ENCODE measurements at regions not wholly inside any gene's neighbourhood (a gene's known extent, or its start where the extent isn't known, plus 50 kb on each side); places are given as distances from the start of the nearest gene placed in this dataset.
A peak's percentile ranks its signal among the peaks of the same experiment; 100 is the strongest.

DNA sequence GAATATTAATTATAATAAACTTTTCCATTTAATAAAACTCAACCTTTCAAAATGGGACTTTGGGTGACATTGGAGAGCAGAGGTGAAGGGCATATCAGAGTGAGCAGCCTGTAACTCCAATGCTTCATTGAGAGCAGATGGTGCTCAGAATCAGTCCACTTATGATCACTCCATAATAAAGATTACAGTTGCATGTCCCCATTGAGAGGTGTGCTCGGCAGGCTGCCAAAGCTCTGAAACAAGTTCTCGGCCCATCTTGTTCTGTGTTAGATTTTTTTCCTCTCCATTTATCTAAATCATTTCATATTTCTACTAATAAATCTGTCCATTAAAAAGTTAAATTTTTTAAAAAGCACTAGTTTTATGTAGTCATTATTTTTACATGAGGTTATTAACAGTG is 1786.4 kb upstream of the WWC1 start:
- DNase-seq: no peak

GRCh38 chr5:166505544-166505943 is 1785.9 kb upstream of the WWC1 start:
- no peak for DNase-seq

GRCh38 chr5:166507810-166508425 is 1783.5 kb upstream of the WWC1 start:
- no peak for DNase-seq

DNA sequence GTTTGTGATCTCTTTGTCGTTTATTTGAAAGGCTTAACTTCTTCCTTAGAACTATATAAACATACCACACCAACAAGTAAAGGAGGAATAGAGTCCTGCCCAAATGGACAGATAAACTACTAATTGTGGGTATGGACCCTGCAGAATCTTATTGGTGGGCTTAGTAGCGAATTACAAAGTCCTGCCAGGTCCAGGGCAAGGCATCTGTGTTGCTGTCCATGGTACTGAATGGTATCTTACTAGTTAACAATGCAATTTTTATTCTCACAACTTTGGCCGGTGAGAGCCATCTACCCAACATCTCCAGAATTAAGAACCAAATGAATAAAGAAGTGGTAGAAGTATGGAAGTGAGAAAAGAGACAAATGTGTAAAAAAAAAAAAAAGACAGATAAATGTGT is 1782.4 kb upstream of the WWC1 start:
- DNase-seq: peak; percentile 4

- DNase-seq: no peak
These were observed 1773.5 kb upstream of the WWC1 start for GRCh38 chr5:166517976-166518375.

DNA sequence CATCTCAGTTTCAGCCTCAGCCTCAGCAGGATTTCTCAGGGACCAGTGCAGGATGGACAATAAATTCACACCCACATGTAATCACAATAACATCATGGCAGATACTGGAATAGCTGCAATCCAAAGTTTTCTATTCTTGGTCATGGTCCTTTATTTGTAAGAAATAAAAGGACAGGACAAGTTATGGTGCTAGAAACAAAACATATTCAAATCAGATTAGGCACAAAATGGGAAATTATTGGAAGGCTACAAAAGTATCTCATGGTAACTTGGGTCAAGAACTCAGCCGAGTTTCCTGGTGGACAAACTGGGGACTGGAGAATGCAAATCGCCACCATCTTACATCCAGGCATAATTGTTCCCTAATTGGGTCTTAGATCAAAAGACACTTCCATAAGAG is 1768.2 kb upstream of the WWC1 start:
- no peak for DNase-seq

DNA sequence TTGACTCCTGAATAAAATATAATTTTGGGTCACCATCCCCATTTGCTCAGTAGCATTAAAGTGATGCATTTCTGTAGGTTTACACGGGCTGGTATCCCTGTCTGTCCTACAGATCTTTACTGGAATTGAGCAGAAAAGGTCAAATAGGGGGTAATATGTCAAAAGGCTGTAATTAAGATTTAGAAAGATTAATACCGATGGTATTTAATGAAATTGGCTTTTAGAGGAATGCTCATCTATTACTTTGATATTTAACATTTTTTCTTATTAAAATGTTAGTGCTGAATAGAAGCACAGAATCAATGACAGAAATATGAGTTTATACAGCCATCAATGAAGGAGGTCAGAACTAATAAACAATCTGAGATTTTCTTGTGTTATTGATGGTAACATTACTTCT is 1762.2 kb upstream of the WWC1 start:
- DNase-seq: no peak

DNA sequence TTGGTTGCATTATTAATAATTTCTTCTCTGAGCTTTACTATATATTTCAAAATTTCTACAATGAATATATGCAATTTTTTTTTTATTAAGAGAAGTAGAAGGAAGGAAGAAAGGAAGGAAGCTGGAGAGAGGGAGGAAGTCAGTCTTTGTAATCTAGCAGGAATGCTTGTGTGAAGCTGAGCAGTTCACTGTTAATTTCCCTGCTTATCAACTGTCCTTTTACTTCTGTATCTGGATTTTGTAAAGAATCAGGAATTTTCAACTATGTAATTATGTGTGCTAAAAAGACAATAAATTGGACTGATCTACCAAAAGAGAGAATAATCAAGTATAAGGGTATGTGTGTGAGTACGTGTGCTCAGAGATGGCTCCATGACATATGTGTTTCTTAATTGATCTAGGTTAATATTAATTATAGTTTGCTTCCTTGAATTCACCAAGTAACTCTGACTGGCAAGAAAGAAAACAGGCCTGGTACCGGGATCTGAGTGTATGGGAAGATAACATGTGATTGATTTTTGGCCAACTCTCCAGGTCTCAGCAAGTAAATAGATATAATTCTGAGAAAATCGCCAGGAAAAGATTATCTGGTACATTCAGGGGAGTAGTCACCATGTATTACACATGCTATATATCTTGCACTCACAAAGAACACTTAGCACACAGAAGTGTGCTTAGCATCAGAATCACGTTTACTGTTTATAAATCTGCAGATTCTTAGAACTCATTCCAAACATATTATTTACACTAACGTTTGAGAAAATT is 1758.8 kb upstream of the WWC1 start:
- no peak for DNase-seq

DNA sequence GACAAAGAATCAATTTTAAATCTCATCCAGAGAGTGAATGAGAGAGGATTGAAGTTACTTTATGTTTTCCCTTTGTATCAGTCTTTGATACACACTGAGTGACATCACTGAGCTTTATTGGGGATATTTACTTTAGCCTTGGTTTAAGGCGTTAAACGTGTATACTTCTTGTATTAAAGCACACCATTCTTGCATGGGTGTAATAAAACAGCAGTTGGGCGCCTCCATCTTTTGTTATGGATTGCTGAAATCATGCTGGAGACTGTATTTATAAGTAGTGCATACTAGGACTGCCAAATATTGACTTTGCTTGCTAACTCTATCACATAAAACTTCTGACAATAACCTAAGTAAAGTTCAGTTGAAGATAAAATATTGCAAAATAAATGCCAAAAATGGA is 1755.8 kb upstream of the WWC1 start:
- no peak for DNase-seq

GRCh38 chr5:166540156-166540555 is 1751.3 kb upstream of the WWC1 start:
- no peak for DNase-seq

GRCh38 chr5:166551384-166551783 is 1740.1 kb upstream of the WWC1 start:
- no peak for DNase-seq

GRCh38 chr5:166553778-166554177 is 1737.7 kb upstream of the WWC1 start:
- no peak for DNase-seq

- no peak for DNase-seq
These were observed 1729.7 kb upstream of the WWC1 start for GRCh38 chr5:166561759-166562158.

- DNase-seq: no peak
These were observed 1729.2 kb upstream of the WWC1 start for GRCh38 chr5:166562246-166562645.

- DNase-seq: no peak
These were observed 1724.7 kb upstream of the WWC1 start for GRCh38 chr5:166566725-166567124.

DNA sequence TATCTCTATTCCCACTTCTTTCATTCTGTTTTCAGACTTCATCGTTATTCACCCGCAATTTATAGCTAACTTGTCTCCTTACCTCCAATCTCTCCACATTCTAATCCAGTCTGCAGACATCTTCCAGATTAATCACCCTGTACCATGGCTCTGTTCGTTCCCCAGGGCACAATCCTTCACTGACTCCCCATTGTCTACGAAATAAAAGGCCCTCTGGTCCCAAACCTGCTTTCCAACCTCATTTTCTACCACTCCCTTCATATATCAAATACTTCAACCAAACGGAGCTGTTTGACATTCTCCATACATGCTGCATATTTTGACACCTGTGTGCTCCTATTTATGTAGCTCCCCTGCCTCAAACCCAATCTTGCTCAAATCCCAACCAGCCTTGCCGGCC is 1720.6 kb upstream of the WWC1 start:
- DNase-seq: no peak

GRCh38 chr5:166571668-166572067 is 1719.8 kb upstream of the WWC1 start:
- no peak for DNase-seq

GRCh38 chr5:166576323-166576722 is 1715.1 kb upstream of the WWC1 start:
- no peak for DNase-seq

DNA sequence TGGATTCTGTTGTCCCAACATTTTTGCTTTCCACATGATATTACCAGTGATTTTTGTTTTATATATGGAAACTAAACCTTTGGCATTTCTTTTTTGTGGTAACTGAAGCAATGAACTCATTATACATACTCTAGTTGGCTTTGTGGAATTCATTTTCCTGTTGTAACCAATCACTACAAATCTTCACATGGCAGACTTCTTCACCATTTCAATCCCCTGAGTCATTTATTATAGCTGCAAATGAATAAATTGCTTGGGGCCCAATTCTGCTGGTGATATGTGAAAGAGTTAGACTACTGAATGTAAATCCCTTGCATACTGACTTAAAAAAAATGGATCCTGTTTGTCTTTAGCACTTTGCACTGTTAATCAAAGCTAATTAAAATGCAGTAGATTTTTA is 1709.6 kb upstream of the WWC1 start:
- peak; percentile 91 for DNase-seq

DNA sequence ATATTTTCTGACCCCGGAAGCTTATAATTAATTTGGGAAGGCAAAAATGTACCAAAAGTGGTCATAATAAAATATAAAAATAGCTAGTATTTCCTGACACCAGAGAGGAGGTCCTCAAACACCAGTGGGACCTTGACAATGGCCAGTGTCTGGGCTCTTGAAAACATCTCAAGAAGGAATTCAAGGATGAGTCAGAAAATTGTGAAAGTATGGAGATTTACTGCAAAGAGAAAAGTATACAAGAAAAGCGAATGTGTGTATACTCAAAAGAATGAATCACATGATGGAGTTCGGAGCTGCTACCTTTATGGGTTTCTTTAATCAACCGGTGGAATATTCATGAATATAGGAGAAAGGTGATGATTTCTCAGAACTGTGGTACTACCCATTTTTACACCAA is 1709.0 kb upstream of the WWC1 start:
- DNase-seq: peak; percentile 60

- DNase-seq: peak; percentile 15
These were observed 1696.9 kb upstream of the WWC1 start for GRCh38 chr5:166594567-166594966.

- no peak for DNase-seq
These were observed 1696.0 kb upstream of the WWC1 start for GRCh38 chr5:166595274-166595951.

GRCh38 chr5:166596043-166596442 is 1695.4 kb upstream of the WWC1 start:
- DNase-seq: no peak

DNA sequence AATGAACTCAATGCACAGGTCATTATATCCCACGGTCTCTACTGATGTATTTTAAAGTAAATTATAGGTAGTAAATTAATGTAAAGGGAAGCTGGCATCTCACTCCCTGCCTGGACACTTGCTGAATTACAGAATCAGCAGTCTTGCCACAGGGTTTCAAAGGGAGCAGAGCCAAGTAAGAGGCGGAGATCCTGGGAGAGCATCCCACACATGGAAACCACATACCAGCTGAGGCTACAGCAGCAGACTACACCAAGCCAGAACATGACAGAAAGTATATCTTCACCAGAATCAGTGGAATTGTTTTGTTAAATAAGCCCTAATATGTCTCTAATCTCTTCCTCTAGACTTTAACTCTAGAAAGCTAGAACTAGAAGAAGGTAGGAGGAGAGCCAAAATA is 1689.2 kb upstream of the WWC1 start:
- DNase-seq: no peak

Data from fibroblast of skin of right biceps (primary cell).